HEK293T (cell line): ENCODE measurements at regions not wholly inside any gene's neighbourhood (a gene's known extent, or its start where the extent isn't known, plus 50 kb on each side); places are given as distances from the start of the nearest gene placed in this dataset.

Experiments
- CTCF ChIA-PET: fragments of 350-600 bp; formaldehyde crosslinking; extraction: SDS; loops from one replicate; lab custom pipeline; 2021; ENCODE audit warnings: antibody characterized with exemption, inconsistent platforms; lab: Yijun Ruan, JAX
- POLR2A ChIA-PET: fragments of 350-600 bp; formaldehyde crosslinking; extraction: SDS; loops from one replicate; lab custom pipeline; 2020; ENCODE audit warnings: antibody characterized with exemption, inconsistent platforms; lab: Yijun Ruan, JAX
- DNase-seq: peaks from one replicate; pipeline ENCODE4 v3.0.0; 2012; ENCODE audit warnings: mixed read lengths; ENCODE audit errors: extremely low spot score
- ARNT ChIP-seq: fragments of 450-650 bp; IDR thresholded peaks from 2 replicates; pipeline ENCODE4 v1.6.1; 2017; ENCODE audit warnings: mild to moderate bottlenecking
- BHLHE40 ChIP-seq: fragments of 450-650 bp; IDR thresholded peaks from 2 replicates; pipeline ENCODE4 v1.6.1; 2016; ENCODE audit warnings: mild to moderate bottlenecking, moderate library complexity, borderline replicate concordance
- CTBP1 ChIP-seq: fragments of 450-650 bp; IDR thresholded peaks from 2 replicates; pipeline ENCODE4 v1.6.1; 2016; ENCODE audit warnings: borderline replicate concordance
- ELF4 ChIP-seq: fragments of 450-650 bp; IDR thresholded peaks from 2 replicates; pipeline ENCODE4 v1.6.1; 2017; ENCODE audit warnings: antibody characterized with exemption
- FOXA1 ChIP-seq: fragments of 450-650 bp; IDR thresholded peaks from 2 replicates; pipeline ENCODE4 v1.6.1; 2016; ENCODE audit warnings: mild to moderate bottlenecking
- FOXK2 ChIP-seq: fragments of 450-650 bp; IDR thresholded peaks from 2 replicates; pipeline ENCODE4 v1.6.1; 2016; ENCODE audit warnings: mild to moderate bottlenecking
- FOXM1 ChIP-seq: fragments of 450-650 bp; IDR thresholded peaks from 2 replicates; pipeline ENCODE4 v1.6.1; 2017; ENCODE audit warnings: mild to moderate bottlenecking, borderline replicate concordance
- HDGF ChIP-seq: fragments of 450-650 bp; IDR thresholded peaks from 2 replicates; pipeline ENCODE4 v1.6.1; 2017; ENCODE audit warnings: antibody characterized with exemption, borderline replicate concordance
- L3MBTL2 ChIP-seq: fragments of 450-650 bp; conservative IDR thresholded peaks from 2 replicates; pipeline ENCODE4 v1.6.1; 2016; ENCODE audit warnings: mild to moderate bottlenecking
- LEF1 ChIP-seq: fragments of 450-650 bp; IDR thresholded peaks from 2 replicates; pipeline ENCODE4 v1.6.1; 2017; ENCODE audit warnings: mild to moderate bottlenecking, borderline replicate concordance
- NFRKB ChIP-seq: fragments of 450-650 bp; IDR thresholded peaks from 2 replicates; pipeline ENCODE4 v1.6.1; 2016; ENCODE audit warnings: mild to moderate bottlenecking, moderate library complexity
- SP1 ChIP-seq: fragments of 450-650 bp; IDR thresholded peaks from 2 replicates; pipeline ENCODE4 v1.6.1; 2017
- SUZ12 ChIP-seq: fragments of 450-650 bp; IDR thresholded peaks from 2 replicates; pipeline ENCODE4 v1.6.1; 2016; ENCODE audit warnings: mild to moderate bottlenecking
- TARDBP ChIP-seq: fragments of 450-650 bp; IDR thresholded peaks from 2 replicates; pipeline ENCODE4 v1.6.1; 2016
- ZNF384 ChIP-seq: fragments of 450-650 bp; IDR thresholded peaks from 2 replicates; pipeline ENCODE4 v1.6.1; 2016
- TF ChIP-seq, protein P1 (sequence below): fragments of 450-650 bp; IDR thresholded peaks from 2 replicates; pipeline ENCODE4 v1.6.1; 2016

- no peak for DNase-seq
- no peak for TF ChIP-seq FOXM1
- no peak for TF ChIP-seq L3MBTL2
- no peak for TF ChIP-seq CTBP1
- TF ChIP-seq HDGF = no peak
- no peak for TF ChIP-seq SUZ12
- no peak for TF ChIP-seq ZNF384
- no peak for TF ChIP-seq LEF1
- no peak for TF ChIP-seq ELF4
- TF ChIP-seq TARDBP = no peak
- TF ChIP-seq, protein P1, sequence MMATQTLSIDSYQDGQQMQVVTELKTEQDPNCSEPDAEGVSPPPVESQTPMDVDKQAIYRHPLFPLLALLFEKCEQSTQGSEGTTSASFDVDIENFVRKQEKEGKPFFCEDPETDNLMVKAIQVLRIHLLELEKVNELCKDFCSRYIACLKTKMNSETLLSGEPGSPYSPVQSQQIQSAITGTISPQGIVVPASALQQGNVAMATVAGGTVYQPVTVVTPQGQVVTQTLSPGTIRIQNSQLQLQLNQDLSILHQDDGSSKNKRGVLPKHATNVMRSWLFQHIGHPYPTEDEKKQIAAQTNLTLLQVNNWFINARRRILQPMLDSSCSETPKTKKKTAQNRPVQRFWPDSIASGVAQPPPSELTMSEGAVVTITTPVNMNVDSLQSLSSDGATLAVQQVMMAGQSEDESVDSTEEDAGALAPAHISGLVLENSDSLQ = no peak
- TF ChIP-seq BHLHE40 = no peak
- no peak for TF ChIP-seq NFRKB
- no peak for TF ChIP-seq SP1
- no peak for TF ChIP-seq FOXK2
- TF ChIP-seq FOXA1 = no peak
- no peak for TF ChIP-seq ARNT
- ChIA-PET POLR2A (no interaction called here), CTCF (no interaction called here)
Measured at GRCh38 chr12:94791933-94792332, 141.6 kb upstream of the TMCC3 start.

DNA sequence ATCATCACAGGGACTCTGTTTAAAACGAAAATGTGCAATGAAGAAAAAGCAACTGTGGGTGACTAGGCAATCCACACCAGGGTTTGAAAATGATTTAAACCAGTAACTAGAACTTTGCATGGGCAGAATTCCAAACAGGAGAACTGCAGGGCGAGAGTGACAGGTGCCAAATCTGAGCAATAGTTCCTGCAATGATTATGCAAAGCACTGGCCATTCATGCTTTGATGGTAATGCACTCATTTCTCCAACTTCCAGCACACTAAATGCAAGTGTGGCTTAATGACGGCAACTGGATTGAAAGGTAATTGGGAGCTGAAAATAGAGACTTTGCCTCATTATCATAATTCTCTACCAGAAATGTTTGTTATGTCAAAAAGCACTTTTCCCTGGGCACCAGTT is 140.5 kb upstream of the TMCC3 start:
- CTCF ChIA-PET = interaction anchor here (0.6 kb wide), 1 partner anchor 29 kb away, joined by 4 read pairs; no protein-coding TSS in a partner anchor
- no peak for TF ChIP-seq ELF4
- no peak for TF ChIP-seq BHLHE40
- TF ChIP-seq NFRKB = no peak
- TF ChIP-seq FOXM1 = no peak
- no peak for TF ChIP-seq FOXK2
- no peak for TF ChIP-seq TARDBP
- no peak for TF ChIP-seq LEF1
- no peak for TF ChIP-seq CTBP1
- TF ChIP-seq, protein P1 = no peak
- no peak for TF ChIP-seq SUZ12
- TF ChIP-seq SP1 = no peak
- no peak for TF ChIP-seq HDGF
- TF ChIP-seq ZNF384 = no peak
- TF ChIP-seq L3MBTL2 = no peak
- no peak for DNase-seq
- POLR2A ChIA-PET = no interaction called here

DNA sequence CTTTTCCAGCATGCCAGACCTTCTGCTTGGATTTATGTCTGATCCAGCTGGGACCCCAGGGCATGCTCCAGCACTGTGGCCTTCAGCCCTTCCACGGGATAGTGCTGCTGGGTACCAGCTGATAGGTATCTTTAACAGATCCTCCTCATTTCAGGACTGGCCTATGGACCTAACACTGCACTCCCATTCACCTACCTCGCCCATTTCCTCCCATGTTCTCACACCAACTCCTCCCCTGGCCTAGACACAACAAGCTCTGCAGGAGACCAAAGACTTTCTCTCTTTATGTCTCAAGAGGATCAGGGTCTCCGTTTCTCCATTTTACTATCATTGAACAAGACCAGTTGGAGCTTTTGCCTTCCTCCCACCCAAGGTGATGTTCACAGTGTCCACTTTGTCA is 140.0 kb upstream of the TMCC3 start:
- CTCF ChIA-PET = interaction anchor here (0.6 kb wide), 1 partner anchor 16 kb away, joined by 3 read pairs; no protein-coding TSS in a partner anchor
- POLR2A ChIA-PET = no interaction called here
- DNase-seq = no peak
- TF ChIP-seq BHLHE40 (no peak), SP1 (no peak), ARNT (no peak)

DNA sequence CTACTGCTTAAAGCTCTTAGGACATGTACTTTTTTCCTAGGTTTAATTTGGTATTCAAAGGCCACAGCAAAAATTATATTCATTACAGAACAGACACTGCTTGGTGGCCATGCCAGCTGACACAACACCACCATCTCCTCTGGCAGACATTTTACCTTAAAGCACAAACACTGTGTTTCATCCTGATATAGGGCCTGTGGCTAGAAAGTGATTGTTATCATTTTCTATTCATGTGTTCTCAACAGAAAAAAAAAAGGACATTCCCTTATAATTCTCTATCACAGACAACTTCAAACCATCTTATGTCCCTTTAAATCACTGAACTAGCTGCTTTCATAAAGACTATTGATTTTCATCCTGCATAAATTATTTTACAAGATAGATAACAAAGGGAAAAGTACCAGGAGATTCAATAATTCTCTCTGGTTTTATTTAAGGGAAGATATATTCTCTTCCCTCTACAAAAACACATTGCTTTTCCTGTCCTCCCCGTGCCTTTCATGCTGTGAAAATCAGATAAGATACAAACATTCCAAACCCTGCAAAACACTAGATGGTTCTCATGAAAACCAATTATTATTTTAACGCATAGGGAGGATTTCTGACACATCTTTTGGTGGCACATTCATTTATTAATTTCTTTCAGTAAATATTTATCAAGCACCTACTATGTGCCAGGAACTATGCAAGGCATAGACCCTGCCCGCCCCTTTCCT is 139.3 kb upstream of the TMCC3 start:
- POLR2A ChIA-PET = interaction anchor here (0.9 kb wide), 1 partner anchor 84 kb away, joined by 3 read pairs; no protein-coding TSS in a partner anchor
- no peak for DNase-seq
- CTCF ChIA-PET = interaction anchor here (0.6 kb wide), 2 partner anchors 16 to 1102 kb away, joined by 3 read pairs; no protein-coding TSS in a partner anchor

GRCh38 chr12:94788298-94788697 is 137.9 kb upstream of the TMCC3 start:
- POLR2A ChIA-PET = interaction anchor here (0.9 kb wide), 1 partner anchor 85 kb away, joined by 3 read pairs; no protein-coding TSS in a partner anchor
- CTCF ChIA-PET = interaction anchor here (0.6 to 0.9 kb wide), 2 partner anchors 57 to 82 kb away, joined by 3 read pairs; no protein-coding TSS in a partner anchor

More for the DNA sequence above, 139.3 kb upstream of the TMCC3 start:
- no peak for TF ChIP-seq ZNF384
- TF ChIP-seq TARDBP = no peak
- TF ChIP-seq SUZ12 = no peak
- TF ChIP-seq, protein P1 = no peak
- TF ChIP-seq SP1 = no peak
- no peak for TF ChIP-seq BHLHE40
- no peak for TF ChIP-seq ELF4
- TF ChIP-seq FOXM1 = no peak
- TF ChIP-seq NFRKB = no peak
- TF ChIP-seq HDGF = no peak

DNA sequence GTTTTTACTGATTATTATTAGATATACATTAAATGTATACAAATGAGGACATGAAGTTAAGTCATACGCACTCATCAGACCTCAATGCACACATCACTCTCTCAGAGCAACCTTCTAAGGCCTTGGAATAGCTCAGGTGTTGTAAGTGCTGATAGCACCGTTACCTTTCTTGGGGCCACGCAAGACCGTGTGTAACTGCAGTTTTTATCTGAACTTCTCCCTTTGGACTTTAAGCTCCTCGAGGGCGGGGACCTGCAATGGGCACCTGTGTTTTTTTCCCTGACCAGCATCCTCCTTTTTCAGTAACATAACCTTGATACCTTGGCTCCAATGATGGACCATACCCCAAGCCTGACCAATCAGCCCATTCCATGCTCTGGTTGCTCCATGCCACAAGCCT is 136.5 kb upstream of the TMCC3 start:
- TF ChIP-seq FOXK2 (no peak), FOXA1 (no peak), HDGF (no peak), SP1 (no peak), CTBP1 (no peak), NFRKB (no peak)
- POLR2A ChIA-PET = no interaction called here
- CTCF ChIA-PET = no interaction called here
- DNase-seq = no peak

More at GRCh38 chr12:94788298-94788697, 137.9 kb upstream of the TMCC3 start:
- DNase-seq = no peak
- no peak for TF ChIP-seq HDGF
- no peak for TF ChIP-seq FOXK2
- no peak for TF ChIP-seq L3MBTL2
- no peak for TF ChIP-seq ZNF384
